GM04504 (cell line): ENCODE measurements at regions not wholly inside any gene's neighbourhood (a gene's known extent, or its start where the extent isn't known, plus 50 kb on each side); places are given as distances from the start of the nearest gene placed in this dataset.
"Not testable (repeated sequence)": the region's sequence is repeated elsewhere in the genome, so short reads cannot be mapped to it uniquely, and the experiment has no call there.

Experiments
- DNase-seq: peaks from one replicate; pipeline ENCODE4 v3.0.0-alpha.2; 2012; ENCODE audit warnings: low read depth

GRCh38 chr21:35602811-35603362, 457.4 kb downstream of the SETD4 start:
- no peak for DNase-seq

GRCh38 chr21:35601211-35601610, 459.1 kb downstream of the SETD4 start:
- no peak for DNase-seq

- no peak for DNase-seq
Observed at GRCh38 chr21:35599164-35599563, 461.2 kb downstream of the SETD4 start.

GRCh38 chr21:35597750-35598339, 462.5 kb downstream of the SETD4 start:
- no peak for DNase-seq

GRCh38 chr21:35594905-35595304, 465.4 kb downstream of the SETD4 start:
- DNase-seq, result no peak

- DNase-seq, result no peak
Observed at GRCh38 chr21:35593000-35593502, 467.3 kb downstream of the SETD4 start.

- DNase-seq, result not testable (repeated sequence)
Observed at GRCh38 chr21:35590284-35590683, 470.0 kb downstream of the SETD4 start.

GRCh38 chr21:35587841-35588380, 472.4 kb downstream of the SETD4 start:
- no peak for DNase-seq

- DNase-seq, result no peak
Observed at GRCh38 chr21:35586305-35586704, 474.0 kb downstream of the SETD4 start.

GRCh38 chr21:35585878-35586277, 474.4 kb downstream of the SETD4 start:
- DNase-seq, result no peak

- no peak for DNase-seq
Observed at GRCh38 chr21:35585155-35585554, 475.2 kb downstream of the SETD4 start.

GRCh38 chr21:35583566-35584216, 476.6 kb downstream of the SETD4 start:
- no peak for DNase-seq

- no peak for DNase-seq
Observed at GRCh38 chr21:35582731-35583130, 477.6 kb downstream of the SETD4 start.

GRCh38 chr21:35581640-35582039, 478.7 kb downstream of the SETD4 start:
- DNase-seq, result no peak

GRCh38 chr21:35579520-35580293, 480.6 kb downstream of the SETD4 start:
- no peak for DNase-seq

- no peak for DNase-seq
Observed at GRCh38 chr21:35578831-35579471, 481.4 kb downstream of the SETD4 start.

GRCh38 chr21:35578347-35578782, 482.0 kb downstream of the SETD4 start:
- DNase-seq, result peak; percentile 91

- DNase-seq, result peak; percentile 51
Observed at GRCh38 chr21:35575280-35575915, 484.9 kb downstream of the SETD4 start.

GRCh38 chr21:35573472-35574374, 486.6 kb downstream of the SETD4 start:
- DNase-seq, result no peak

- no peak for DNase-seq
Observed at GRCh38 chr21:35571910-35572309, 488.4 kb downstream of the SETD4 start.
